WI38 (cell line): ENCODE measurements at regions not wholly inside any gene's neighbourhood (a gene's known extent, or its start where the extent isn't known, plus 50 kb on each side); places are given as distances from the start of the nearest gene placed in this dataset.

ENCODE experiments used
- H3K4me3 ChIP-seq: 2 replicates; pipeline ENCODE4 v1.5.1; 2011; ENCODE audit warnings: low read depth, mild to moderate bottlenecking, control low read depth, low read length
- CTCF ChIP-seq: IDR thresholded peaks from 2 replicates; pipeline ENCODE4 v1.5.1; 2012; ENCODE audit warnings: low read depth, mild to moderate bottlenecking, control low read depth, low read length

GRCh38 chr4:125811892-125812291, 497.1 kb downstream of the FAT4 start:
- no peak for TF ChIP-seq CTCF
- no peak overlapping the region for H3K4me3 ChIP-seq

- no peak overlapping the region for H3K4me3 ChIP-seq
- no peak for TF ChIP-seq CTCF
Observed at GRCh38 chr4:125826801-125827695, 512.3 kb downstream of the FAT4 start.

GRCh38 chr4:125827696-125828052, 512.9 kb downstream of the FAT4 start:
- no peak for TF ChIP-seq CTCF
- no peak overlapping the region for H3K4me3 ChIP-seq

- no peak for TF ChIP-seq CTCF
- H3K4me3 ChIP-seq = no peak overlapping the region
Observed at GRCh38 chr4:125828346-125828745, 513.6 kb downstream of the FAT4 start.

- TF ChIP-seq CTCF = no peak
Observed at GRCh38 chr4:125832161-125832560, 517.4 kb downstream of the FAT4 start.

GRCh38 chr4:125836597-125837195, 521.9 kb downstream of the FAT4 start:
- no peak for TF ChIP-seq CTCF
- no peak overlapping the region for H3K4me3 ChIP-seq

More at GRCh38 chr4:125832161-125832560, 517.4 kb downstream of the FAT4 start:
- no peak overlapping the region for H3K4me3 ChIP-seq
